IMR-90 (cell line): ENCODE measurements at regions not wholly inside any gene's neighbourhood (a gene's known extent, or its start where the extent isn't known, plus 50 kb on each side); places are given as distances from the start of the nearest gene placed in this dataset.

Experiments
- ATAC-seq: fragments of 200-7000 bp; cut with Tn5 transposase; 2 replicates; pipeline ENCODE4 v1.9.1; 2020; ENCODE audit warnings: low read depth, mild to moderate bottlenecking, moderate library complexity
- BruUV-seq: library from RNA; stranded (reverse); fragments of 400-500 nt; replicated peaks from 2 replicates; lab custom pipeline; 2021; lab: Mats Ljungman, UMichigan
- CTCF ChIA-PET: fragments of 300-600 bp; formaldehyde crosslinking; extraction: SDS; loops from one replicate; lab custom pipeline; 2021; ENCODE audit warnings: antibody characterized with exemption; lab: Yijun Ruan, JAX
- POLR2A ChIA-PET: fragments of 300-600 bp; sonication (Branson Sonifier 250); formaldehyde crosslinking; loops from one replicate; lab custom pipeline; 2022; ENCODE audit warnings: antibody characterized with exemption; ENCODE audit not compliant: unreplicated experiment; lab: Charles Lee
- DNase-seq: peaks from one replicate; pipeline ENCODE4 v3.0.0; 2013
- H2AFZ ChIP-seq: replicated peaks from 2 replicates; pipeline ENCODE3; 2013; ENCODE audit warnings: low read length, mild to moderate bottlenecking; ENCODE audit not compliant: poor library complexity
- H2AK5ac ChIP-seq: 2 replicates; pipeline ENCODE4 v1.6.1; 2013; ENCODE audit warnings: low read depth, low read length, inconsistent platforms
- H2AK9ac ChIP-seq: replicated peaks from 2 replicates; pipeline ENCODE3; 2013; ENCODE audit warnings: mild to moderate bottlenecking, low read depth, low read length, moderate library complexity; ENCODE audit not compliant: poor library complexity
- H2BK120ac ChIP-seq: 2 replicates; pipeline ENCODE4 v1.6.1; 2013; ENCODE audit warnings: low read depth, low read length, inconsistent platforms
- H2BK15ac ChIP-seq: 3 replicates; pipeline ENCODE4 v1.6.1; 2013; ENCODE audit warnings: low read depth, low read length, inconsistent platforms
- H2BK20ac ChIP-seq: 2 replicates; pipeline ENCODE4 v1.6.1; 2013; ENCODE audit warnings: low read depth, mild to moderate bottlenecking, inconsistent platforms, low read length, moderate library complexity
- H2BK5ac ChIP-seq: 2 replicates; pipeline ENCODE4 v1.6.1; 2013; ENCODE audit warnings: mild to moderate bottlenecking, low read depth, low read length, inconsistent platforms; ENCODE audit not compliant: poor library complexity, severe bottlenecking
- H3K14ac ChIP-seq: replicated peaks from 2 replicates; pipeline ENCODE4 v1.6.1; 2013; ENCODE audit warnings: low read depth, low read length, inconsistent platforms
- H3K18ac ChIP-seq: 2 replicates; pipeline ENCODE4 v1.6.1; 2013; ENCODE audit warnings: low read depth, low read length, control low read depth
- H3K23ac ChIP-seq: 2 replicates; pipeline ENCODE4 v1.6.1; 2013; ENCODE audit warnings: low read depth, low read length, inconsistent platforms
- H3K27ac ChIP-seq: 2 replicates; pipeline ENCODE4 v1.5.1; 2013; ENCODE audit warnings: mild to moderate bottlenecking, control low read depth, low read length; ENCODE audit not compliant: insufficient read depth
- H3K27me3 ChIP-seq: 2 replicates; pipeline ENCODE4 v1.6.1; 2013; ENCODE audit warnings: low read length; ENCODE audit not compliant: control insufficient read depth, insufficient read depth
- H3K36me3 ChIP-seq: 2 replicates; pipeline ENCODE4 v1.6.1; 2013; ENCODE audit warnings: low read length, mixed read lengths; ENCODE audit not compliant: control insufficient read depth, insufficient read depth
- H3K4ac ChIP-seq: 2 replicates; pipeline ENCODE4 v1.6.1; 2013; ENCODE audit warnings: low read depth, low read length, inconsistent platforms
- H3K4me1 ChIP-seq: 2 replicates; pipeline ENCODE4 v1.6.1; 2013; ENCODE audit warnings: low read length, mixed read lengths; ENCODE audit not compliant: control insufficient read depth, insufficient read depth
- H3K4me2 ChIP-seq: 2 replicates; pipeline ENCODE4 v1.6.1; 2013; ENCODE audit warnings: low read depth, mild to moderate bottlenecking, control low read depth, low read length, moderate library complexity
- H3K4me3 ChIP-seq: 2 replicates; pipeline ENCODE4 v1.5.1; 2013; ENCODE audit warnings: low read depth, mild to moderate bottlenecking, control low read depth, low read length, moderate library complexity; ENCODE audit not compliant: insufficient read depth
- H3K56ac ChIP-seq: 2 replicates; pipeline ENCODE4 v1.6.1; 2013; ENCODE audit warnings: low read length, inconsistent platforms; ENCODE audit not compliant: insufficient read depth; ENCODE audit errors: extremely low read depth
- H3K79me1 ChIP-seq, 2 experiments: 2 replicates each; pipeline ENCODE4 v1.6.1; 2013; ENCODE audit warnings: low read length in 2 of 2, inconsistent platforms in 1 of 2, low read depth in 1 of 2
- H3K9ac ChIP-seq: 2 replicates; pipeline ENCODE4 v1.6.1; 2013; ENCODE audit warnings: low read depth, low read length, control low read depth
- H3K9me1 ChIP-seq: 2 replicates; pipeline ENCODE4 v1.6.1; 2013; ENCODE audit warnings: low read length, inconsistent platforms; ENCODE audit not compliant: insufficient read depth
- H3K9me3 ChIP-seq: 2 replicates; pipeline ENCODE4 v1.6.1; 2013; ENCODE audit warnings: low read length; ENCODE audit not compliant: control insufficient read depth, insufficient read depth
- H4K20me1 ChIP-seq: 2 replicates; pipeline ENCODE4 v1.6.1; 2013; ENCODE audit warnings: low read length, inconsistent platforms; ENCODE audit not compliant: insufficient read depth
- H4K5ac ChIP-seq: 2 replicates; pipeline ENCODE4 v1.6.1; 2013; ENCODE audit warnings: mild to moderate bottlenecking, low read depth, low read length, control low read depth
- H4K8ac ChIP-seq, 2 experiments: 2 replicates each; pipeline ENCODE4 v1.6.1; 2013; ENCODE audit warnings: low read depth in 2 of 2, low read length in 2 of 2, control low read depth in 1 of 2, inconsistent platforms in 1 of 2
- H4K91ac ChIP-seq: 2 replicates; pipeline ENCODE4 v1.6.1; 2013; ENCODE audit warnings: low read depth, low read length, inconsistent platforms; ENCODE audit not compliant: insufficient read depth
- BHLHE40 ChIP-seq: fragments of 150-350 bp; IDR thresholded peaks from 2 replicates; pipeline ENCODE4 v1.6.1; 2016; ENCODE audit warnings: mild to moderate bottlenecking, low read depth, low read length
- CEBPB ChIP-seq: IDR thresholded peaks from 2 replicates; pipeline ENCODE4 v1.6.1; 2012; ENCODE audit warnings: low read depth, low read length, improper control_type of control experiment
- CHD1 ChIP-seq: IDR thresholded peaks from 2 replicates; pipeline ENCODE4 v1.6.1; 2012; ENCODE audit warnings: low read depth, low read length, improper control_type of control experiment
- CTCF ChIP-seq: conservative IDR thresholded peaks from 2 replicates; pipeline ENCODE4 v1.5.1; 2012; ENCODE audit warnings: mild to moderate bottlenecking, low read depth, low read length, improper control_type of control experiment
- ELK1 ChIP-seq: fragments of 150-350 bp; IDR thresholded peaks from 2 replicates; pipeline ENCODE4 v1.6.1; 2016; ENCODE audit warnings: low read depth, mild to moderate bottlenecking, low read length, moderate library complexity, borderline replicate concordance
- FOS ChIP-seq: fragments of 150-350 bp; IDR thresholded peaks from 2 replicates; pipeline ENCODE4 v1.6.1; 2016; ENCODE audit warnings: low read depth, low read length
- MAFK ChIP-seq: IDR thresholded peaks from 2 replicates; pipeline ENCODE4 v1.6.1; 2012; ENCODE audit warnings: low read depth, low read length, improper control_type of control experiment
- MAZ ChIP-seq: IDR thresholded peaks from 2 replicates; pipeline ENCODE4 v1.6.1; 2012; ENCODE audit warnings: low read depth, mild to moderate bottlenecking, low read length, improper control_type of control experiment, moderate library complexity, borderline replicate concordance
- MXI1 ChIP-seq: IDR thresholded peaks from 2 replicates; pipeline ENCODE4 v1.6.1; 2012; ENCODE audit warnings: low read depth, mild to moderate bottlenecking, low read length, moderate library complexity, borderline replicate concordance
- NFE2L2 ChIP-seq: fragments of 150-350 bp; IDR thresholded peaks from 2 replicates; pipeline ENCODE4 v1.6.1; 2016; ENCODE audit warnings: low read depth, mild to moderate bottlenecking, low read length
- POLR2A ChIP-seq: IDR thresholded peaks from 2 replicates; pipeline ENCODE4 v1.6.1; 2012; ENCODE audit warnings: mild to moderate bottlenecking, low read depth, low read length
- RAD21 ChIP-seq: IDR thresholded peaks from 2 replicates; pipeline ENCODE4 v1.6.1; 2012; ENCODE audit warnings: low read length, improper control_type of control experiment
- RCOR1 ChIP-seq: IDR thresholded peaks from 2 replicates; pipeline ENCODE4 v1.6.1; 2012; ENCODE audit warnings: mild to moderate bottlenecking, low read length, improper control_type of control experiment; ENCODE audit not compliant: insufficient replicate concordance
- RFX5 ChIP-seq: IDR thresholded peaks from 2 replicates; pipeline ENCODE4 v1.8.0; 2012; ENCODE audit warnings: low read depth, mild to moderate bottlenecking, low read length, moderate library complexity
- SMC3 ChIP-seq: fragments of 150-350 bp; IDR thresholded peaks from 2 replicates; pipeline ENCODE4 v1.6.1; 2016; ENCODE audit warnings: low read depth, mild to moderate bottlenecking, antibody characterized with exemption, low read length, moderate library complexity
- USF2 ChIP-seq: fragments of 150-350 bp; IDR thresholded peaks from 2 replicates; pipeline ENCODE4 v1.6.1; 2017; ENCODE audit warnings: mild to moderate bottlenecking, antibody characterized with exemption, low read length, low read depth
- WGBS, 2 experiments: methylation state at CpG; one replicate each; pipeline versions ENCODE4 v1.1.5 to v1.1.7; 2013; ENCODE audit warnings: missing lambda C conversion rate in 2 of 2; ENCODE audit not compliant: insufficient read length in 1 of 2; ENCODE audit errors: extremely low coverage in 2 of 2; 5-methylcytosine and 5-hydroxymethylcytosine counted together
- dilution Hi-C: fragments of 300-500 bp; cut with HindIII; formaldehyde crosslinking; loops from one replicate; pipeline ENCODE4 v1.14.3; 2018; ENCODE audit warnings: low sequenced_read_pairs; ENCODE audit not compliant: unreplicated experiment
- in situ Hi-C: fragments of 300-500 bp; cut with MboI; formaldehyde crosslinking; loops from 3 replicates; pipeline ENCODE4 v1.14.3; 2019; ENCODE audit warnings: low sequenced_read_pairs, inconsistent platforms, mixed read lengths
- intact Hi-C: fragments of 100-400 bp; cut with micrococcal nuclease; formaldehyde crosslinking; loops from 2 replicates; pipeline ENCODE4 v1.10.0; 2022

GRCh38 chr9:115914291-115914690, 239.3 kb upstream of the PAPPA start:
- intact Hi-C loops (no loop called here), in situ Hi-C loops (no loop called here), dilution Hi-C loops (no loop called here)
- Histone ChIP-seq H3K4me2 (no peak overlapping the region), H3K27me3 (no peaks in the 10 kb centered on the region), H2AFZ (no peak overlapping the region), H2AK5ac (no peak overlapping the region), H4K8ac (no peak overlapping the region), H3K23ac (no peak overlapping the region), H3K79me1 (no peaks in the 10 kb centered on the region), H4K5ac (peak overlapping the region; percentile 63; the same call in 1 of the 2 replicates), H3K9me3 (no peaks in the 10 kb centered on the region), H2BK5ac (no peak overlapping the region), H2BK15ac (peak overlapping the region; percentile 74; the same call in 1 of the 3 replicates), H2BK120ac (no peak overlapping the region), H3K4ac (no peak overlapping the region), H3K4me3 (no peak overlapping the region), H2BK20ac (no peak overlapping the region; the same call in 1 of the 2 replicates), H3K4me1 (no peaks in the 10 kb centered on the region), H3K56ac (no peak overlapping the region), H2AK9ac (no peak overlapping the region), H3K14ac (no peak overlapping the region), H3K9ac (no peak overlapping the region), H3K18ac (peak overlapping the region; percentile 28; the same call in 1 of the 2 replicates), H3K27ac (no peak overlapping the region), H3K36me3 (no peaks in the 10 kb centered on the region), H4K91ac (no peak overlapping the region), H3K9me1 (no peaks in the 10 kb centered on the region), H4K20me1 (no peaks in the 10 kb centered on the region)
- CTCF ChIA-PET = no interaction called here
- TF ChIP-seq SMC3 (no peak), FOS (no peak), USF2 (no peak), CTCF (no peak), RCOR1 (no peak), CHD1 (no peak), ELK1 (no peak), RAD21 (no peak), NFE2L2 (no peak), RFX5 (no peak), CEBPB (no peak), POLR2A (no peak), BHLHE40 (no peak), MAZ (no peak), MXI1 (no peak), MAFK (no peak)
- DNase-seq (no peak), ATAC-seq (no peak)
- no CpG with 5 or more reads among the region's 5 CpGs for WGBS, 2 experiments
- BruUV-seq = no TSS peak
- POLR2A ChIA-PET = no interaction called here
